ENCODE measurements at regions not wholly inside any gene's neighbourhood (a gene's known extent, or its start where the extent isn't known, plus 50 kb on each side); places are given as distances from the start of the nearest gene placed in this dataset.

DNA sequence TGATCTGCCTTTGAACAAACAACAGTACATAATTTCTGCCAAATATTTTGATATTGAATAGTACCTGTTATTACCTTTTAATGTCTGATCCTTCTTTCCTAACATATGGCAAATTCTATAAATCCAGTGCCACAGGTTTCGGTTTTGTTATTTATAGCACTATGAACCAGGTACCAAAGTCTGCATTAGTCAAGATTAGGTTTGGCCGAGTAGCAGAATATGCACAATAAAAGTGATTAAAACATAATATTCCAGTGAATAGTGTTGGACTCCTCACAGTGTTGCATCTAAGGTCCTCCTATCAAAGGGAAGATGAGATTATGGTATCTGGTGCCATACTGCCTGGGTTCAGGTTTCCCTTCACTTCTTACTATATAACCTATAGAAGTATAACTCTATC, 599.0 kb downstream of the ZPLD1 start:
- H3K4me1 ChIP-seq, result no peaks in the 10 kb centered on the region
- no peak for DNase-seq (ENCODE audit: extremely low spot score)
- H3K9me3 ChIP-seq, result no peaks in the 10 kb centered on the region
- intact Hi-C loops (cut with DNase I), result no loop called here
- no peaks in the 10 kb centered on the region for H3K27me3 ChIP-seq
- no peak overlapping the region for H3K4me3 ChIP-seq
- TF ChIP-seq EP300 (IDR thresholded peaks at IDR 0.05) (no peak), POLR2A (IDR thresholded peaks at IDR 0.05; ENCODE audit: low read depth) (no peak), POLR2AphosphoS5 (IDR thresholded peaks at IDR 0.05) (no peak)
- TF ChIP-seq, protein P1, sequence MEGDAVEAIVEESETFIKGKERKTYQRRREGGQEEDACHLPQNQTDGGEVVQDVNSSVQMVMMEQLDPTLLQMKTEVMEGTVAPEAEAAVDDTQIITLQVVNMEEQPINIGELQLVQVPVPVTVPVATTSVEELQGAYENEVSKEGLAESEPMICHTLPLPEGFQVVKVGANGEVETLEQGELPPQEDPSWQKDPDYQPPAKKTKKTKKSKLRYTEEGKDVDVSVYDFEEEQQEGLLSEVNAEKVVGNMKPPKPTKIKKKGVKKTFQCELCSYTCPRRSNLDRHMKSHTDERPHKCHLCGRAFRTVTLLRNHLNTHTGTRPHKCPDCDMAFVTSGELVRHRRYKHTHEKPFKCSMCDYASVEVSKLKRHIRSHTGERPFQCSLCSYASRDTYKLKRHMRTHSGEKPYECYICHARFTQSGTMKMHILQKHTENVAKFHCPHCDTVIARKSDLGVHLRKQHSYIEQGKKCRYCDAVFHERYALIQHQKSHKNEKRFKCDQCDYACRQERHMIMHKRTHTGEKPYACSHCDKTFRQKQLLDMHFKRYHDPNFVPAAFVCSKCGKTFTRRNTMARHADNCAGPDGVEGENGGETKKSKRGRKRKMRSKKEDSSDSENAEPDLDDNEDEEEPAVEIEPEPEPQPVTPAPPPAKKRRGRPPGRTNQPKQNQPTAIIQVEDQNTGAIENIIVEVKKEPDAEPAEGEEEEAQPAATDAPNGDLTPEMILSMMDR (IDR thresholded peaks at IDR 0.05), result no peak
- H3K27ac ChIP-seq (replicated peaks in 1 of 4), result no peak overlapping the region
- H3K36me3 ChIP-seq, result no peaks in the 10 kb centered on the region
- WGBS, result 91% methylated on average over 2 of the region's 2 CpGs

DNA sequence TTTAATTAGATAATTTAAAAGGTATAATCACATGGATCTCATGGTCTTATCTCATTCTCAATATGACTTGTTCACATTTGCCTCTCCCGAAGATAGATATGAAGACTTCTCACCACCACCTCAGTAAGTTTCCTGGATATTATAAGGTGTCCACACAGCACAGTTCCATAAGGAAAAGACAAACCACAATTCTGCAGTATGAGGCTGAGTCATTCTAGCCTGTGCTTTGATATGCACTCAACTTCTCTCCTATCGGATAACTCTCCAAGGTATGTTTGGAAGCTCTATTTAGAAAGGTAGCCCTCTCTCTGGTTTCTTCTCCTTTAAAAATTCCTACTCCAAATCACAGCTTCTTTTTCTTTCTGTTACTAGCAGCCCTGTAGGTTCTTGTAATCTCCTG, 612.8 kb downstream of the ZPLD1 start:
- no peak for TF ChIP-seq POLR2AphosphoS5 (IDR thresholded peaks at IDR 0.05)
- TF ChIP-seq, protein P1 (IDR thresholded peaks at IDR 0.05), result no peak
- TF ChIP-seq EP300 (IDR thresholded peaks at IDR 0.05), result no peak
- H3K27me3 ChIP-seq, result no peaks in the 10 kb centered on the region
- 89% methylated on average over 2 of the region's 2 CpGs for WGBS
- intact Hi-C loops (cut with DNase I), result no loop called here
- H3K9me3 ChIP-seq, result no peaks in the 10 kb centered on the region
- DNase-seq (ENCODE audit: extremely low spot score), result no peak
- peaks cover 0 to 4% (median 1%) of the 10 kb centered on the region in 4 donors for H3K4me1 ChIP-seq
- no peaks in the 10 kb centered on the region for H3K36me3 ChIP-seq
- H3K27ac ChIP-seq (replicated peaks in 1 of 4), result no peak overlapping the region
- no peak overlapping the region for H3K4me3 ChIP-seq

DNA sequence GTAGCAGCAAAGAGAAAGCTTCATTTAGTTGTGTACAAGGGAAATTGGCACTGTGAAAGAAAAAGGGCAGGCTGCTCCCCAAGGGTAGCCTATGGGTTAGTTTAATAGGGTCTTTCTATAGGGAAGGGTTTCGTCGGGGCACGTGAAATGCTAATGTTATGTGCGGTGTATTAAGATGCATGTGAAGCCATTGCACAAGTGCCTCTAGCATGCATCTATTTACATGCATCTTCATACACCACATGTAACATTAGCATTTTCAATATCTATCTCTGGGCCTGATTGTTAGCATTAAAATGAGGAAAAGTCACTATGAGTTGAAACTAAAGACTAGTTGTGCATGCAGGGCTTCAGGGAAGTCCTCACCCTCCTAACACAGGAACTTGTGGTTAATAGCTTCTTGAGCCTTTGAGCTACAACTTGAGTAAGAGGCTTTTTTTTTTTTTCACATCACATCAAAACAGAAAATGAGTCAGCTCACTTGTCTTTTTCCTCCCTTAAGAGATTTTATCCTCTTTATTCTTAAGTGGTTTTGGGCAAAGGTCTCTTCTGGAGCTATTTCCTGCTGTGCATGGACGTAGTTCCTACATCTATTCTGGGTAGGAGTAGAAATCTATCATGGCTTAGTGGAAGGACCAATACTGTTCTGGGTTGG, 613.4 kb downstream of the ZPLD1 start:
- Histone ChIP-seq H3K27me3 (no peaks in the 10 kb centered on the region), H3K4me3 (no peak overlapping the region), H3K4me1 (peaks cover 0 to 7% (median 2%) of the 10 kb centered on the region in 4 donors), H3K27ac (replicated peaks in 1 of 4) (no peak overlapping the region), H3K9me3 (no peaks in the 10 kb centered on the region), H3K36me3 (no peaks in the 10 kb centered on the region)
- no peak for DNase-seq (ENCODE audit: extremely low spot score)
- TF ChIP-seq POLR2AphosphoS5 (IDR thresholded peaks at IDR 0.05), result no peak
- TF ChIP-seq, protein P1 (IDR thresholded peaks at IDR 0.05), result no peak
- intact Hi-C loops (cut with DNase I), result no loop called here
- 94% methylated on average over 5 of the region's 5 CpGs for WGBS

DNA sequence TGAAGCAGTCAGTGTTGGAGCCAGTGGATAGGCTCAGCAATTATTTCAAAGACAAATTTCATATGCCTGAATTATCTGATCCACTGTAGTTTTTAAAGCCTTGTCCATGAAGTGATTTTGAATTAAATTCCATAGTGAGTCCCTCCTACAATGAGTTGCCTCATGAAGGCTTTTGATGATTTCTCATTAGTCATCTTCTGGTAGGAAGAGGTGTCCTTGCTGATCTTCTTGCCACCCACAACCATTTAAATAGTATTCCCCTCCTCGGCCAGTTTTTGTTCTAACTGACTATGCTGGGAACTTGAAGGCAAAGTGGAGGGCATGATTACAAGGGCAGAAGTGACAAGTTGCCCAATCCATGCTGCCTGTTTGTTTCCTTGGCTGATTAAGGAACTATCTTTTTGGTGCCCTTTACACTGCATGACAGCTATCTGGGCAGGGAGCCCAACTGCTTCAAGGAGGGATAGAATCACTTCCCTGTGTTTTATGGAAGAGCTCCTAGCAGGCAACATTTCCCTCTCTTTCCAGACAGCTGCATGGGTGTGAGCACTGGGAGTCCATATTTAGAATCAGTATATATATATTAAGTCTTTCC, 617.5 kb downstream of the ZPLD1 start:
- no peak for DNase-seq (ENCODE audit: extremely low spot score)

More for the DNA sequence above, 617.5 kb downstream of the ZPLD1 start:
- TF ChIP-seq EP300 (IDR thresholded peaks at IDR 0.05) (no peak), POLR2A (IDR thresholded peaks at IDR 0.05; ENCODE audit: low read depth) (no peak), POLR2AphosphoS5 (IDR thresholded peaks at IDR 0.05) (no peak)
- TF ChIP-seq, protein P1 (IDR thresholded peaks at IDR 0.05), result no peak
- Histone ChIP-seq H3K27ac (replicated peaks in 1 of 4) (no peak overlapping the region), H3K9me3 (no peaks in the 10 kb centered on the region), H3K36me3 (no peaks in the 10 kb centered on the region), H3K4me3 (no peak overlapping the region), H3K27me3 (no peaks in the 10 kb centered on the region), H3K4me1 (peaks cover 0 to 7% (median 2%) of the 10 kb centered on the region in 4 donors)
- intact Hi-C loops (cut with DNase I), result no loop called here
- WGBS, result 40% methylated on average over 1 of the region's 1 CpG
